Chondrocyte (in vitro differentiated cells): ENCODE measurements at regions not wholly inside any gene's neighbourhood (a gene's known extent, or its start where the extent isn't known, plus 50 kb on each side); places are given as distances from the start of the nearest gene placed in this dataset.

Experiments
- DNase-seq: peaks from one replicate; pipeline ENCODE4 v3.0.0; 2021; ENCODE audit warnings: mixed read lengths, low spot score
- H3K27ac Mint-ChIP-seq: one replicate; pipeline ENCODE4 v1.8.0; 2021; ENCODE audit warnings: mild to moderate bottlenecking, moderate library complexity, mixed read lengths; ENCODE audit not compliant: unreplicated experiment
- H3K27me3 Mint-ChIP-seq: 2 replicates; pipeline ENCODE4 v1.8.0; 2021; ENCODE audit warnings: low read depth, mixed read lengths
- H3K36me3 Mint-ChIP-seq: 2 replicates; pipeline ENCODE4 v1.8.0; 2021; ENCODE audit warnings: low read depth, mixed read lengths
- H3K4me1 Mint-ChIP-seq: 2 replicates; pipeline ENCODE4 v1.8.0; 2021; ENCODE audit warnings: low read depth, mild to moderate bottlenecking, mixed read lengths
- H3K4me3 Mint-ChIP-seq: one replicate; pipeline ENCODE4 v1.8.0; 2021; ENCODE audit warnings: mild to moderate bottlenecking, moderate library complexity, mixed read lengths; ENCODE audit not compliant: unreplicated experiment
- H3K9me3 Mint-ChIP-seq: 2 replicates; pipeline ENCODE4 v1.8.0; 2021; ENCODE audit warnings: low read depth, mixed read lengths
- TF ChIP-seq, protein P1 (sequence below): fragments of 200-600 bp; sonication (generic); IDR thresholded peaks from 2 replicates; pipeline ENCODE4 v1.5.0; 2021; ENCODE audit warnings: antibody characterized with exemption, mild to moderate bottlenecking, moderate library complexity

DNA sequence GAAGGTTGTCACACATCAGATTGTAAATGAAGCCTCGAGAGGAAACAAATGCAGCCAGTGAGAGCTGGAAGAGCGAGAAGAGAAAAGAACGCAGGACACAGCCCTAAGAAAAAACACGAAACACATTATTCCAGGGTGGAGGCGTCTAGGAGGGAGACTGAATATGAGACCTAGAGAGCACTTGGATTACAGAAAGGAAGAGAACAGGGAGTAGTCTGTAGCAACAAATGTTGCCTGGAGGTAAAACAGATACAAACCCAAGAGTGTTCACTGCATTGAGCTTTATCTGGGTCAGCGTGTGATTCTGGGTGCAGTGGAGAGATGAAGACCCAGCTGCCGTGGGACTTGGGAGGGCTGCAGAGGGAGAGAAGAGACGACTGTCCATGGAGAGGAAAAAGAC lies 50.1 kb upstream of the SETD7 start:
- Mint-ChIP-seq H3K36me3 (no peaks in the 10 kb centered on the region), H3K4me1 (peaks cover 22% of the 10 kb centered on the region), H3K27me3 (peaks cover 12% of the 10 kb centered on the region), H3K9me3 (no peaks in the 10 kb centered on the region), H3K4me3 (no peak overlapping the region), H3K27ac (no peak overlapping the region)
- no peak for DNase-seq
- TF ChIP-seq, protein P1, sequence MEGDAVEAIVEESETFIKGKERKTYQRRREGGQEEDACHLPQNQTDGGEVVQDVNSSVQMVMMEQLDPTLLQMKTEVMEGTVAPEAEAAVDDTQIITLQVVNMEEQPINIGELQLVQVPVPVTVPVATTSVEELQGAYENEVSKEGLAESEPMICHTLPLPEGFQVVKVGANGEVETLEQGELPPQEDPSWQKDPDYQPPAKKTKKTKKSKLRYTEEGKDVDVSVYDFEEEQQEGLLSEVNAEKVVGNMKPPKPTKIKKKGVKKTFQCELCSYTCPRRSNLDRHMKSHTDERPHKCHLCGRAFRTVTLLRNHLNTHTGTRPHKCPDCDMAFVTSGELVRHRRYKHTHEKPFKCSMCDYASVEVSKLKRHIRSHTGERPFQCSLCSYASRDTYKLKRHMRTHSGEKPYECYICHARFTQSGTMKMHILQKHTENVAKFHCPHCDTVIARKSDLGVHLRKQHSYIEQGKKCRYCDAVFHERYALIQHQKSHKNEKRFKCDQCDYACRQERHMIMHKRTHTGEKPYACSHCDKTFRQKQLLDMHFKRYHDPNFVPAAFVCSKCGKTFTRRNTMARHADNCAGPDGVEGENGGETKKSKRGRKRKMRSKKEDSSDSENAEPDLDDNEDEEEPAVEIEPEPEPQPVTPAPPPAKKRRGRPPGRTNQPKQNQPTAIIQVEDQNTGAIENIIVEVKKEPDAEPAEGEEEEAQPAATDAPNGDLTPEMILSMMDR, result no peak
